ENCODE measurements at regions not wholly inside any gene's neighbourhood (a gene's known extent, or its start where the extent isn't known, plus 50 kb on each side); places are given as distances from the start of the nearest gene placed in this dataset.
"Not testable (repeated sequence)": the region's sequence is repeated elsewhere in the genome, so short reads cannot be mapped to it uniquely, and the experiment has no call there.

DNA sequence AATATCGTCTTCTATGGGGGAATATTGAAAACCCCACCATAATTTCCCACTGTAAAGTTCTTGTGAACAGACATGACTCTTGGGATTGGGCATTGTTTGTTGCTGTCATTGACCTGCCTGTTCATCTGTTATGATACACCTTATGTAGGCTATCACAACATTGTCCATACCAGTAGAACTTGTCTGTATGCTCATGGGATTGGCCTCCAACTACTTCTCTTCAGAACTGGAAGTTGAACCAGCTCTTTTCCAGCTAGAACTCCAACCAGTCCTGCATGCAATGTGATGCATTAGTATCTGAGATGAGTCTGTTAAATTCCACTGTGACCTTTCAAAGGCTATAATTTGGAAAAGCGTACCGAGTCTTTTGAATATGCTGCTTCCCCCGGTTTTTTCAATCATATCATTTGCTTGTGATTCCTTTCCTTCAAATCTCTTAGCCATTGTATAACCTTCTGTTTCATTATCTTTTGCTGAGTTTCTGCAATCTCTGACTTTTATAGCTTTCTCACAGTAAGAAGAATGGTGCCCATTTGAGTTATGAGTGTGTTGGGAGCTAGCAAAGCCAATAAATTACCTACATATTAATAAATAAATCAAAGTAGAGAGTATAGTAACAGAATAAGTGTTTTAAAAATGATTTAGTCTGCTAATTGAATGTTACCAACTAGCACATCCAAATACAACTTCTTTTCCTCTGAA, 101.9 kb downstream of the PLK2 start:
- DNase-seq (ENCODE audit: low read depth): no peak

DNA sequence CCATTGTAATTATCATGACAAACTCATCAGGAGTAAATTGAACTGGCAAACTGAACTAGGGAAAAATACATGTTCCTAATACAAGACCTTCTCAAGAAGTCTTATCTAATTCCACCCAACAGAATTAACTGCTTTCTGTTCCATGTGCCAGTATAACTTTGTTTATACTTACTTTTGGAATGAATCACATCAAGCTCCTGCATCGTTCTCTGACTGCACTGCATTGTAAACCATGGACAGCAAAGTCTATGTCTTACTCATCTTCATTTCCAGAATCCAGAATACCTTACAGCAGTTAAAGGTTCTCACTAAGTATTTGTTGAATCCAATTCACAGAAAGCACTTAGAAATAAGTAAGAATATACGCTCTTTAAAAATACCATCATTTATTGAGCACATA, 102.8 kb downstream of the PLK2 start:
- DNase-seq (ENCODE audit: low read depth): no peak

DNA sequence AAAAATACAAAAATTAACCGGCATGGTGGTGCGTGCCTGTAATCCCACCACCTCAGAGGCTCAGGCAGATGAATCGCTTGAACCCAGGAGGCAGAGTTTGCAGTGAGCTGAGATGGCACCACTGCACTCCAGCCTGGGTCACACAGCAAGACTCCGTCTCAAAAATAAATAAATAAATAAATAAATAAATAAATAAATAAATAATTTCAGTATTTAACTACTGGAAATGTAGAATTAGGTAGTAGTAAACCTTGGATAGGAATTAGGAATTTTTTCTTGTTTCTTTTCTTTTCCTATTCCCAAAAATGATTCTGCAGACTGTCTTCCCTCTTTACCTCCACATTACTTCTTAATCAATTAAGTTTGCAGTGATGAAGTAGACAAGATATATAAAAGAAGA, 103.2 kb downstream of the PLK2 start:
- no peak for DNase-seq (ENCODE audit: low read depth)

DNA sequence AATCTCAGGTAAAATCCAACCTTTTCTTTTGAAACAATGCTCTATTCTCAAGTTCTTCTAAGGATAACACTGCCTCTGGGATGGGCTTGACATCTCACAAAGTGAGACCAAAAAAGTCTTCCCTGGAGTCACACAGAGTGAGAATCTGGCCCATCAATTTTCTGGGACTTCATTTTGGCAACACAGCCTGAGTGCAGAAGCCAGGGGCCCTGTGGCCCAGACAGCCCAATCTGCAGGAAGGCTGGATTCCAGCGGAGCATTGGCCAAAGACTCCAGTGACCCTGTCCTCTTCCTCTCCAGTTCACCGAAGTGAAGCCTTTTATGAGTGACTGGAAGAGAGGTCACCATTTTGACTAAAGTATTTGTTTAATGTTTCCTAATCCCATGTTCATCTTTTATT, 105.1 kb downstream of the PLK2 start:
- no peak for DNase-seq (ENCODE audit: low read depth)

DNA sequence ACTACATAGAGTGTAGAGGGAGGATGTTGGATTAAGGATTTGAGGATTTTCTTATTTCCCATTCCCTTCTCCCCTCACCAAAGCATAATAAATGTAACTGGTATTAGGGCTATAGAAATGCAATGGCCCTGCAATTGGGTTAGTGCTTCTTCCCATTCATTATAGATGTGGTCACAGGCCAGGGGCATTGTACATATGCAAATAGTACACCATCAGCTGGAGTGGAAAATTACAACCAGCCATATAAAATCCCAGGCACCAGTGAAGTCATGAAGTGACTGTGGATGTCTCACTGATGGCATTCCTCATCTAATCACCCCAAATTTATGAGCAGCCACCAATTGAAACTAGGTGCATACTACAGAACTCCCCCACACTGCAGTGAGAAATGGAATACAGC, 105.9 kb downstream of the PLK2 start:
- DNase-seq (ENCODE audit: low read depth): no peak

- DNase-seq (ENCODE audit: low read depth): no peak
Observed at GRCh38 chr5:58351190-58351589, 108.7 kb downstream of the PLK2 start.

- DNase-seq (ENCODE audit: low read depth): no peak
Observed at GRCh38 chr5:58348996-58349728, 110.7 kb downstream of the PLK2 start.

DNA sequence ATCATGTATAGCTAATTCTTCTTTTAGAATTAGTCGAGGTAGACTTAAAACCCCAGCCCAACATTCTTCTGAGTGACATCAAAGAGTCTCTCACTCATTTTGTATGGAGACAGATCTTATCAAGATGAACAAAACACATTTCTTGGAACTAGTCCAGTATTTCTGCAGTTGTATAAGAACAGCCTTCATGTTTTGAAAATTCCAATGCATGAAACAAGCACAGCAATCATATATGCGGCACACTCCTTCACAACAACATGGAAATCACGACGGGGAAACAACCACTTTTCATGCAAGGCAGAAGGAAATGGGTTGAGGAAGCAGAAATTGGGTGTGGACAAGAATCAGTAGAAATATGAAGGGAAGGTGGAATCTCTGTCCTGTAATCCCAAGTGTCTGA, 113.8 kb downstream of the PLK2 start:
- no peak for DNase-seq (ENCODE audit: low read depth)

GRCh38 chr5:58341476-58341875, 118.4 kb downstream of the PLK2 start:
- DNase-seq (ENCODE audit: low read depth): no peak

DNA sequence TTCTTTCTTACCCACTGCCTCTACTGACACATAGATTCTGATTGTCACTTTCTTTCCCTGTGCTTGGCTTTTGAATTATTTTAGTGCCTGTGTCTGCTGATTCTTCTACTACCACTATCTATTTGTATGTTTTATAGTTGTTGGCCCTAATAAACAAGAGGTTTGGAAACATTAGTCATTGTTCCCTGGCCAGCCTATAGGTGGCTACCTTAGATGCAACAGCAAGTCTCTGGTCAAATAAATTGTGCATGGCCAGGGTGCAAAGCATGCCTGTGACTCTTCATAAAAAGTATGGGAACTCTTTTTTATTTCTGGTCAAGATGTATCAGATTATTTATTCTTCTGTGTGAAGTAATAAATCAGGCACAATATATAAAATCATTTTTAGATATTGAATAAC, 124.4 kb downstream of the PLK2 start:
- DNase-seq (ENCODE audit: low read depth): no peak

DNA sequence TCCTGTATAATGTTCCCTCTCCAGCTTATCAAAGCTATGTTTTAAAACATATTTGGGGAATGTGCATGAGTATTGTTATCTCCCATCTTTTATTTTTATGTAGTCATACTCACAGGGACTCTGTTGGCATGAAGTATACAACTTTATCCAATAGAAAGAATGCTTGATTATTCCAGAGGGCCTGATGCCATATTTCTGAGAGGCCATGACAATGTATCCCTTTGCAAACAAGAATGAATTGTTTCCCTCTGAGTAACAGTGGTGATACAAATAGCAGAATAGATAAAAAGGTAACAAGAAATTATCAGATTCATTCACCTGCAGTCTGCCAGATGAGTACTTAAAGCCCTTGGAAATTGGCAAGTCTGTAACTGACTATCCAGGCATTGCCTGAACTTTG, 125.9 kb downstream of the PLK2 start:
- DNase-seq (ENCODE audit: low read depth): no peak

GRCh38 chr5:58330781-58331180, 129.1 kb downstream of the PLK2 start:
- DNase-seq (ENCODE audit: low read depth): no peak

- DNase-seq (ENCODE audit: low read depth): no peak
Observed at GRCh38 chr5:58327289-58327688, 132.6 kb downstream of the PLK2 start.

GRCh38 chr5:58326022-58326421, 133.9 kb downstream of the PLK2 start:
- no peak for DNase-seq (ENCODE audit: low read depth)

GRCh38 chr5:58322453-58322852, 137.4 kb downstream of the PLK2 start:
- no peak for DNase-seq (ENCODE audit: low read depth)

- no peak for DNase-seq (ENCODE audit: low read depth)
Observed at GRCh38 chr5:58318468-58318867, 141.4 kb downstream of the PLK2 start.

DNA sequence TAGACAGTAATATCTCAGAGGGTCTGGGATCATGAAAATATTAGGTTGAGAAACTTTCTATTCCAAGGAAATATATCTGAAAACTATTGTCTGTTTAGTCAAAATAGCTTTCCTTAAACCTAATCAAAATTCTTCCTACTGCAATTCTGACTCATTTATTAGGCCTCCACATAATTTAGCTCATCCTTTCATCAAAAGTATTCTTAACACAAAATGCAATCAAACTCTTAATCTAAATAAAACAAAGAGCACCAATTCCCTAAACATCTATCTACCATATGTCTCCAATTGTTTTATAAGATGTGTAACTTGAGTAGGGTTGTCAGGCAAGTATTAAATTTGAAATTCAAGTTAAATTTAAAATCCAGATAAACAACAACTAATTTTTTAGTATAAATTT, 142.1 kb downstream of the PLK2 start:
- no peak for DNase-seq (ENCODE audit: low read depth)

- no peak for DNase-seq (ENCODE audit: low read depth)
Observed at GRCh38 chr5:58317009-58317408, 142.9 kb downstream of the PLK2 start.

DNA sequence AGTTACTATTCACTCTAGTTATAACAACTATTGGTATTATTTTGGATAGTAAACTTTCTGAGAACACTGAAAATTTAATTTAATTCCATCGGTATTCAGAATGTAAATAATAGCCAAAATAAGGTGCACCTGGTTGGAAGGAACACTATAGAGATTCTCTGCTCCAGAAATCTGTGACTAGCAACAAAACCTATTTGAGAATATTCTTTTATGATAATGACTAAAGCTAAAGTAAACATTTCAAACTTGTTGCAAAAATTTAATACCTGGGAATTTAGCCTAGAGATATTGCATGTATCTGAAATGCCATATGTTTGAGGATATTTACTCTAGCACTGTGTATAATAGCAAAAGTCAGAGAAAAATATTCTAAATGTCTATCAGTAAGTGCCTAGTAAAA, 144.1 kb downstream of the PLK2 start:
- DNase-seq (ENCODE audit: low read depth): no peak

DNA sequence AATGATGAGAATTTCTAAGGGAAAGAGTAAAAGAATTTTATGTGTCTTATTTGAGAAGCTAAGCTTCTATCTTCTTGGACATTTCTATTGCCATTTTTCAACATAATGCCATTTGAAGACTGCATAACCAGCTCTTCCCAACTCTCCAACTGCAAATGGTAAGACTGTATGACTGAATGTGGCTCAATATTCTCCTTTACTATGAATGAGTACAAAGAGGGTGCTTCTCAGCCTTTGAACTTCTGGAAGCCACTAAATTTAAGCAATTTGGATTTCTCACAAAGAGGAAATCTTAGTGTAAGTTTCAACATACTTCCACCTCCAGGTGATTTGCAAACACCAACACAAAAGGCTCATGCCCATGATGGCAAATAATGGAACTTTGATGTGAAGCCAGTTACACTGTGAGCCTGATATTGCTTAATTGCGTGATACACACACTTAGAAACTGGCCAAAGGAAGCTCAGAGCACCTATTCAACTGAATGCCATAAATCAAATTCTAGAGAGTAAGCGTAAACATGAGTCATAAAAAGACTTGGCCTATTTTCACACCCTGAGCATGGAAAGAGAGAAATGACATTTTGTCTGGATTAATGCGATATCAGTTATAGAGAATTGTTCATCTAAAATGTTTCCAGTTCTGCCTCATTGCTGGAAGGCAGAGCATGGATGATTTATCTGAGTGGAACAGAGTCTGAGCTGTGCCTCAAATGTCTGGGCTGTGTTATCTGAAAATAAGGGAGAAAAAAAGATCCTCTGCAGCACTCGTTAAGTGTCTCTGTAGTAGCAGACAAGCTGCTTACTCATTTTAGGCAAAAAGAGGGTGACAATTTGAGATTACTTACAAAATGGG, 145.3 kb downstream of the PLK2 start:
- no peak for DNase-seq (ENCODE audit: low read depth)

- DNase-seq (ENCODE audit: low read depth): no peak
Observed at GRCh38 chr5:58312299-58312698, 147.6 kb downstream of the PLK2 start.

- DNase-seq (ENCODE audit: low read depth): no peak
Observed at GRCh38 chr5:58311526-58311925, 148.4 kb downstream of the PLK2 start.

GRCh38 chr5:58308384-58308783, 151.5 kb downstream of the PLK2 start:
- DNase-seq (ENCODE audit: low read depth): not testable (repeated sequence)

Data from fibroblast of the conjunctiva (primary cell).